A204.1 (cell line): ENCODE measurements at regions not wholly inside any gene's neighbourhood (a gene's known extent, or its start where the extent isn't known, plus 50 kb on each side); places are given as distances from the start of the nearest gene placed in this dataset.
"Not testable (repeated sequence)": the region's sequence is repeated elsewhere in the genome, so short reads cannot be mapped to it uniquely, and the experiment has no call there.

ENCODE experiments used
- FAIRE-seq: peaks from 2 replicates; lab custom pipeline; 2012; peaks lifted over from hg19 to GRCh38; lab: Jason Lieb, UNC

- FAIRE-seq = no peak
These were observed 131.9 kb downstream of the MRPL36 start for GRCh38 chr5:1667648-1668140.

GRCh38 chr5:1666812-1667588, 132.6 kb downstream of the MRPL36 start:
- FAIRE-seq = no peak

- FAIRE-seq = no peak
These were observed 133.4 kb downstream of the MRPL36 start for GRCh38 chr5:1666221-1666620.

GRCh38 chr5:1665803-1666202, 133.8 kb downstream of the MRPL36 start:
- no peak for FAIRE-seq

- FAIRE-seq = no peak
These were observed 134.4 kb downstream of the MRPL36 start for GRCh38 chr5:1665231-1665630.

- FAIRE-seq = no peak
These were observed 136.5 kb downstream of the MRPL36 start for GRCh38 chr5:1663186-1663585.

- FAIRE-seq = no peak
These were observed 137.0 kb downstream of the MRPL36 start for GRCh38 chr5:1662559-1663085.

- FAIRE-seq = no peak
These were observed 137.6 kb downstream of the MRPL36 start for GRCh38 chr5:1661831-1662558.

GRCh38 chr5:1661311-1661710, 137.6 kb upstream of the LPCAT1 start:
- no peak for FAIRE-seq

- no peak for FAIRE-seq
These were observed 136.8 kb upstream of the LPCAT1 start for GRCh38 chr5:1660511-1660910.

- FAIRE-seq = no peak
These were observed 136.2 kb upstream of the LPCAT1 start for GRCh38 chr5:1660001-1660400.

GRCh38 chr5:1659100-1659981, 135.6 kb upstream of the LPCAT1 start:
- no peak for FAIRE-seq

- FAIRE-seq = no peak
These were observed 134.9 kb upstream of the LPCAT1 start for GRCh38 chr5:1658665-1659064.

- no peak for FAIRE-seq
These were observed 133.5 kb upstream of the LPCAT1 start for GRCh38 chr5:1657161-1657741.

GRCh38 chr5:1656271-1656975, 132.7 kb upstream of the LPCAT1 start:
- FAIRE-seq = no peak

- no peak for FAIRE-seq
These were observed 131.9 kb upstream of the LPCAT1 start for GRCh38 chr5:1655496-1656270.

- no peak for FAIRE-seq
These were observed 131.2 kb upstream of the LPCAT1 start for GRCh38 chr5:1654786-1655495.

- not testable (repeated sequence) for FAIRE-seq
These were observed 130.2 kb upstream of the LPCAT1 start for GRCh38 chr5:1653698-1654651.
